ENCODE measurements at regions not wholly inside any gene's neighbourhood (a gene's known extent, or its start where the extent isn't known, plus 50 kb on each side); places are given as distances from the start of the nearest gene placed in this dataset.
"Not testable (repeated sequence)": the region's sequence is repeated elsewhere in the genome, so short reads cannot be mapped to it uniquely, and the experiment has no call there.

GRCh38 chr2:41197781-41198180 lies 745.9 kb upstream of the SLC8A1 start:
- DNase-seq, result no peak

GRCh38 chr2:41199334-41199733 lies 747.4 kb upstream of the SLC8A1 start:
- DNase-seq, result no peak

GRCh38 chr2:41204315-41204714 lies 752.4 kb upstream of the SLC8A1 start:
- no peak for DNase-seq

- DNase-seq, result no peak
Measured at GRCh38 chr2:41206004-41206403, 754.1 kb upstream of the SLC8A1 start.

- DNase-seq, result no peak
Measured at GRCh38 chr2:41207578-41207977, 755.7 kb upstream of the SLC8A1 start.

- not testable (repeated sequence) for DNase-seq
Measured at GRCh38 chr2:41210030-41210429, 758.1 kb upstream of the SLC8A1 start.

GRCh38 chr2:41216978-41217377 lies 765.1 kb upstream of the SLC8A1 start:
- no peak for DNase-seq

- DNase-seq, result no peak
Measured at GRCh38 chr2:41222593-41222992, 770.7 kb upstream of the SLC8A1 start.

GRCh38 chr2:41234093-41234492 lies 782.2 kb upstream of the SLC8A1 start:
- no peak for DNase-seq

GRCh38 chr2:41241325-41242000 lies 789.6 kb upstream of the SLC8A1 start:
- DNase-seq, result no peak

GRCh38 chr2:41242001-41242331 lies 790.1 kb upstream of the SLC8A1 start:
- no peak for DNase-seq

- DNase-seq, result no peak
Measured at GRCh38 chr2:41267929-41268659, 779.7 kb upstream of the PKDCC start.

GRCh38 chr2:41283079-41283775 lies 764.6 kb upstream of the PKDCC start:
- DNase-seq, result no peak

GRCh38 chr2:41293491-41293890 lies 754.3 kb upstream of the PKDCC start:
- DNase-seq, result no peak

GRCh38 chr2:41294331-41294730 lies 753.5 kb upstream of the PKDCC start:
- DNase-seq, result no peak

GRCh38 chr2:41313082-41313481 lies 734.7 kb upstream of the PKDCC start:
- no peak for DNase-seq

GRCh38 chr2:41314511-41315070 lies 733.2 kb upstream of the PKDCC start:
- no peak for DNase-seq

- DNase-seq, result no peak
Measured at GRCh38 chr2:41319437-41319836, 728.4 kb upstream of the PKDCC start.

- no peak for DNase-seq
Measured at GRCh38 chr2:41320491-41320890, 727.3 kb upstream of the PKDCC start.

- DNase-seq, result no peak
Measured at GRCh38 chr2:41321351-41321750, 726.5 kb upstream of the PKDCC start.

- DNase-seq, result no peak
Measured at GRCh38 chr2:41326851-41327250, 721.0 kb upstream of the PKDCC start.

- no peak for DNase-seq
Measured at GRCh38 chr2:41329040-41329439, 718.8 kb upstream of the PKDCC start.

- DNase-seq, result no peak
Measured at GRCh38 chr2:41334159-41334558, 713.7 kb upstream of the PKDCC start.

GRCh38 chr2:41335573-41335972 lies 712.2 kb upstream of the PKDCC start:
- DNase-seq, result not testable (repeated sequence)

Data from activated gamma-delta T cell treated with Interleukin-2 at 50 U/mL for 16 hours (primary cell).